Spleen (tissue), 11 donors: ENCODE measurements at regions not wholly inside any gene's neighbourhood (a gene's known extent, or its start where the extent isn't known, plus 50 kb on each side); places are given as distances from the start of the nearest gene placed in this dataset.

ENCODE experiments used
- DNase-seq: peaks from one replicate; pipeline ENCODE4 v3.0.0-alpha.2; 2020
- H3K27ac ChIP-seq, 8 donors: fragments of 200-600 bp; sonication (generic) in 7 of 8; 1 replicate in 4 of 8; 2 replicates in 4 of 8; pipeline versions ENCODE4 v1.5.0 to v1.8.0; 2016 to 2021; ENCODE audit warnings: inconsistent platforms in 4 of 8, mild to moderate bottlenecking in 4 of 8, moderate library complexity in 1 of 8
- H3K27me3 ChIP-seq, 7 donors: fragments of 200-600 bp; sonication (generic) in 6 of 7; replicated peaks in 1 of 7; 1 replicate in 4 of 7; 2 replicates in 3 of 7; pipeline versions ENCODE4 v1.5.0 to v1.8.0; 2016 to 2021; ENCODE audit warnings: inconsistent platforms in 3 of 7, mild to moderate bottlenecking in 1 of 7
- H3K36me3 ChIP-seq, 6 donors: fragments of 200-600 bp; sonication (generic) in 5 of 6; 1 replicate in 4 of 6; 2 replicates in 2 of 6; pipeline versions ENCODE4 v1.5.0 to v1.8.0; 2016 to 2021; ENCODE audit warnings: inconsistent platforms in 2 of 6
- H3K4me1 ChIP-seq, 6 donors: fragments of 200-600 bp; sonication (generic) in 5 of 6; 1 replicate in 3 of 6; 2 replicates in 3 of 6; pipeline versions ENCODE4 v1.5.0 to v1.8.0; 2016 to 2021; ENCODE audit warnings: inconsistent platforms in 3 of 6
- H3K4me3 ChIP-seq, 8 donors: fragments of 200-600 bp; sonication (generic) in 7 of 8; 1 replicate in 4 of 8; 2 replicates in 4 of 8; pipeline versions ENCODE4 v1.5.0 to v1.8.0; 2016 to 2021; ENCODE audit warnings: inconsistent platforms in 4 of 8, mild to moderate bottlenecking in 4 of 8, moderate library complexity in 2 of 8
- H3K9me3 ChIP-seq, 8 donors: fragments of 200-600 bp; sonication (generic) in 7 of 8; 1 replicate in 4 of 8; 2 replicates in 4 of 8; pipeline versions ENCODE4 v1.5.0 to v1.8.0; 2016 to 2021; ENCODE audit warnings: inconsistent platforms in 4 of 8
- CTCF ChIP-seq, 11 experiments: fragments of 200-600 bp in 7 of 11; fragments of 450-650 bp in 4 of 11; sonication (generic) in 4 of 11; IDR thresholded peaks in 8 of 11; conservative IDR thresholded peaks in 3 of 11; 1 replicate in 7 of 11; 2 replicates in 4 of 11; pipeline versions ENCODE4 v1.4.0 to v1.8.0; 2016 to 2021; ENCODE audit warnings: antibody characterized with exemption in 11 of 11, inconsistent platforms in 4 of 11, mild to moderate bottlenecking in 1 of 11
- POLR2A ChIP-seq, 3 donors: fragments of 450-650 bp; IDR thresholded peaks; one replicate each; pipeline ENCODE4 v1.5.1; 2017; ENCODE audit warnings: antibody characterized with exemption in 3 of 3, mild to moderate bottlenecking in 1 of 3
- POLR2AphosphoS5 ChIP-seq, 3 donors: sonication (generic); formaldehyde crosslinking; IDR thresholded peaks; one replicate each; pipeline ENCODE4 v1.5.1; 2017; ENCODE audit warnings: antibody characterized with exemption in 3 of 3
- WGBS, 5 donors: extraction: QIAGEN DNeasy Blood & Tissue Kit in 3 of 5; methylation state at CpG; one replicate each; pipeline versions ENCODE4 v1.1.5 to v1.1.7; 2013 to 2018; 5-methylcytosine and 5-hydroxymethylcytosine counted together
- intact Hi-C: fragments of 100-400 bp; cut with DNase I; formaldehyde crosslinking; loops from one replicate; pipeline ENCODE4 v1.15.0; 2023; ENCODE audit warnings: low total_unique reads
- donor health status: healthy with polysubstance abuse.
- donor health status: DM: no; HTN: no; CAD: no; lungs with moderate emphysema.
- donor health status: DM: no; HTN: no; CAD: no.
- donor health status: Bipolar disorder and iron deficiency.
- donor health status: healthy.
- donor health status: DM: no; HTN: no; CAD: no.
- donor health status: DM: yes; HTN: yes; CAD: no.

GRCh38 chr4:153071958-153072598 is 132.2 kb upstream of the TRIM2 start:
- H3K27ac ChIP-seq: no peak overlapping the region
- no peaks in the 10 kb centered on the region for H3K4me1 ChIP-seq
- peaks cover 0 to 3% (median 0%) of the 10 kb centered on the region in 8 donors for H3K9me3 ChIP-seq
- no peaks in the 10 kb centered on the region for H3K36me3 ChIP-seq
- intact Hi-C loops: no loop called here
- DNase-seq: no peak
- no peaks in the 10 kb centered on the region for H3K27me3 ChIP-seq
- no peak for TF ChIP-seq CTCF (IDR thresholded peaks at IDR 0.05 in 8 of 11, conservative IDR thresholded peaks at IDR 0.05 in 3 of 11)
- TF ChIP-seq POLR2A (IDR thresholded peaks at IDR 0.05): no peak
- no peak for TF ChIP-seq POLR2AphosphoS5 (IDR thresholded peaks at IDR 0.05)
- no peak overlapping the region for H3K4me3 ChIP-seq

DNA sequence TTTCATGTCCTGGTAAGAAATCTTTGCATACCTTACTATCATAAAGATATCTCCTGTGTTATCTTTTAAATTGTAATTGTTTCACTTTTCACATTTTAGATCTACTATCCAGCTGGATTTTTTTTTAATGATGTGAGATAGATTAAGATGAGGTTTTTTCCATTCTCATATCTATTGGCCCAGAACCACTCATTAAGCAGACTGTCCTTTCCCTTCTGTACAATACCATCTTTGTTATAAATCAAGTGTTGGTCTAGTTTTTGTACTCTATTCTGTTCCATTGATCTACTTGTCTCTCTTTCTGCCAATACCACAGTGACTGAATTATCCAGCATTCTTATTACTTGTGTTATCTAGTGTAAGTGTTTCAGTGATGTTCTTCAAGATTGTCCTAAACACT is 131.6 kb upstream of the TRIM2 start:
- no peaks in the 10 kb centered on the region for H3K27me3 ChIP-seq
- no peak for TF ChIP-seq CTCF (IDR thresholded peaks at IDR 0.05 in 8 of 11, conservative IDR thresholded peaks at IDR 0.05 in 3 of 11)
- TF ChIP-seq POLR2AphosphoS5 (IDR thresholded peaks at IDR 0.05): no peak
- TF ChIP-seq POLR2A (IDR thresholded peaks at IDR 0.05): no peak
- no peak overlapping the region for H3K4me3 ChIP-seq
- no peaks in the 10 kb centered on the region for H3K4me1 ChIP-seq
- DNase-seq: no peak
- peaks cover 0 to 3% (median 0%) of the 10 kb centered on the region in 8 donors for H3K9me3 ChIP-seq
- no peak overlapping the region for H3K27ac ChIP-seq
- H3K36me3 ChIP-seq: no peaks in the 10 kb centered on the region
- intact Hi-C loops: no loop called here

- peaks cover 0 to 3% (median 0%) of the 10 kb centered on the region in 8 donors for H3K9me3 ChIP-seq
- no peaks in the 10 kb centered on the region for H3K4me1 ChIP-seq
- 26 to 58% (median 34%) methylated on average over 1 of the region's 1 CpG for WGBS, 5 donors
- no peak overlapping the region for H3K4me3 ChIP-seq
- intact Hi-C loops: no loop called here
- no peak for DNase-seq
- H3K36me3 ChIP-seq: no peaks in the 10 kb centered on the region
- H3K27ac ChIP-seq: no peak overlapping the region
- TF ChIP-seq POLR2AphosphoS5 (IDR thresholded peaks at IDR 0.05) (no peak), POLR2A (IDR thresholded peaks at IDR 0.05) (no peak), CTCF (IDR thresholded peaks at IDR 0.05 in 8 of 11, conservative IDR thresholded peaks at IDR 0.05 in 3 of 11) (no peak)
- no peaks in the 10 kb centered on the region for H3K27me3 ChIP-seq
Observed at GRCh38 chr4:153074486-153074885, 129.8 kb upstream of the TRIM2 start.

- H3K9me3 ChIP-seq: peaks cover 0 to 3% (median 0%) of the 10 kb centered on the region in 8 donors
- peaks cover 0 to under 1% (median 0%) of the 10 kb centered on the region in 6 donors for H3K4me1 ChIP-seq
- H3K27ac ChIP-seq: no peak overlapping the region
- 82 to 91% (median 89%) methylated on average over 2 of the region's 2 CpGs for WGBS, 5 donors
- intact Hi-C loops: no loop called here
- no peaks in the 10 kb centered on the region for H3K36me3 ChIP-seq
- DNase-seq: no peak
- TF ChIP-seq CTCF (IDR thresholded peaks at IDR 0.05 in 8 of 11, conservative IDR thresholded peaks at IDR 0.05 in 3 of 11) (no peak), POLR2AphosphoS5 (IDR thresholded peaks at IDR 0.05) (no peak), POLR2A (IDR thresholded peaks at IDR 0.05) (no peak)
- H3K27me3 ChIP-seq: no peaks in the 10 kb centered on the region
- no peak overlapping the region for H3K4me3 ChIP-seq
Observed at GRCh38 chr4:153074936-153075630, 129.2 kb upstream of the TRIM2 start.
